UCSD-AML1 (cell line): ENCODE measurements at regions not wholly inside any gene's neighbourhood (a gene's known extent, or its start where the extent isn't known, plus 50 kb on each side); places are given as distances from the start of the nearest gene placed in this dataset.

Experiments
- DNase-seq: peaks from one replicate; lab custom pipeline; 2025; ENCODE audit not compliant: unreplicated experiment; lab: John Stamatoyannopoulos, UW

- no peak for DNase-seq
These were observed 57.5 kb upstream of the C14orf180 start for GRCh38 chr14:104521816-104522745.

GRCh38 chr14:104522926-104523545, 56.5 kb upstream of the C14orf180 start:
- no peak for DNase-seq

- no peak for DNase-seq
These were observed 56.0 kb upstream of the C14orf180 start for GRCh38 chr14:104523546-104523935.

- DNase-seq = no peak
These were observed 54.8 kb upstream of the C14orf180 start for GRCh38 chr14:104524726-104525125.

- no peak for DNase-seq
These were observed 52.6 kb upstream of the C14orf180 start for GRCh38 chr14:104526723-104527645.

GRCh38 chr14:104527857-104528459, 51.6 kb upstream of the C14orf180 start:
- no peak for DNase-seq

GRCh38 chr14:104528496-104528895, 51.1 kb upstream of the C14orf180 start:
- DNase-seq = no peak
